COLO668 (cell line): ENCODE measurements at regions not wholly inside any gene's neighbourhood (a gene's known extent, or its start where the extent isn't known, plus 50 kb on each side); places are given as distances from the start of the nearest gene placed in this dataset.

Experiments
- DNase-seq: peaks from one replicate; lab custom pipeline; 2025; ENCODE audit not compliant: unreplicated experiment; lab: John Stamatoyannopoulos, UW

GRCh38 chr4:1512738-1513660 lies 106.8 kb upstream of the NKX1-1 start:
- DNase-seq: peak; percentile 44

- no peak for DNase-seq
Measured at GRCh38 chr4:1512051-1512737, 106.0 kb upstream of the NKX1-1 start.

- no peak for DNase-seq
Measured at GRCh38 chr4:1511441-1512041, 105.3 kb upstream of the NKX1-1 start.

GRCh38 chr4:1510931-1511330 lies 104.7 kb upstream of the NKX1-1 start:
- no peak for DNase-seq

DNA sequence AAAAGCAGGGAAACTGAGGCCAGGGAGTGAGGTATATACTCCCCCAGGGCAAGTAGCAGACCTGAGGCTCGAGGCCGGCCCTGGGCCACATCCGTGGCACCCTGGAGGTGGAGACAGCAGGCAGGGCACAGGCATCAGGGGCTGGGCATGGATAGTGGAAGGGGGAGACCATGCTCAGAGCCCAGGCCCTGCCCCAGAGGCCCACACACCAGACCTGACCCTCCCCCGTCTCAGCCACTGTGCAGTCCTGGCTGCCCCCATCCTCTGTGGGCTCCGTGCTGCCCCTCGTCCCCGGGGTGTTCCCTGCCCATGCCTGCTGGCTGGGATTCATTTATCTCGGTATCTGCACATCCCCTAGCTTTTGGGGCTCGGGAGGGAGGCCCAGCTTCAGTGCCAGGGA lies 103.1 kb upstream of the NKX1-1 start:
- no peak for DNase-seq

GRCh38 chr4:1508161-1509160 lies 102.2 kb upstream of the NKX1-1 start:
- DNase-seq: no peak

DNA sequence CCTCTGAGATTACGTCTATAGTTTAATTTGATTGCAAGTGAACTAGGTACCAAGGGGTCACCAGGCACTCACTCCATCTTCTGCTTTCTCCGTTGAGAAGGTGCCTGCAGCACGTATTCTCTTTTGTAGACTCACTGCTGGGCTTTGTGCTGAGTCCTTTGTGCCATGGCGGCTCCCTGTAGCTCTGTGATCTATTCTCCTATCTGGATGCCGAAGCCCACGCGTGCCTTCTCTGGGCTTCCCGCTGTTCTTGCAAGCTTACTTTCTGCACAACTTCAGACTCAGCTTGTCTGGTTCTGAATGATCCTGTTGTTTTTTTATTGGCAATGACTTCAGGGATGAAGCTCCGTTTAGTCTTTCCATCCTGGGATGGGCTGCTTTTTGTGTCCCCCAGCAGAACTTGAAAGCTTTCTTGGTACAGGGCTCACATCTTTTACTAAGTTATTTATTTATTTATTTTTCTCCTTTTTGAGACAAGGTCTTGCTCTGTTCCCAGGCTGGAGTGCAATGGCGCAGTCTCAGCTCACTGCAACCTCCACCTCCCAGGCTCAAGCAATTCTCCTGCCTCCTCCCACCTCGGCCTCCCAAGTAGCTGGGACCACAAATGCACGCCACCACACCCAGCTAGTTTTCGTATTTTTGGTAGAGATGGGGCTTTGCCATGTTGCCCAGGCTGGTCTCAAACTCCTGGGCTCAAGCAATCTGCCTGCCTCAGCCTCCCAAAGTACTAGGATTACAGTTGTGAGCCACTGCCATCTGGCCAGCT lies 100.9 kb upstream of the NKX1-1 start:
- DNase-seq: no peak

- no peak for DNase-seq
Measured at GRCh38 chr4:1505511-1506460, 99.5 kb upstream of the NKX1-1 start.

DNA sequence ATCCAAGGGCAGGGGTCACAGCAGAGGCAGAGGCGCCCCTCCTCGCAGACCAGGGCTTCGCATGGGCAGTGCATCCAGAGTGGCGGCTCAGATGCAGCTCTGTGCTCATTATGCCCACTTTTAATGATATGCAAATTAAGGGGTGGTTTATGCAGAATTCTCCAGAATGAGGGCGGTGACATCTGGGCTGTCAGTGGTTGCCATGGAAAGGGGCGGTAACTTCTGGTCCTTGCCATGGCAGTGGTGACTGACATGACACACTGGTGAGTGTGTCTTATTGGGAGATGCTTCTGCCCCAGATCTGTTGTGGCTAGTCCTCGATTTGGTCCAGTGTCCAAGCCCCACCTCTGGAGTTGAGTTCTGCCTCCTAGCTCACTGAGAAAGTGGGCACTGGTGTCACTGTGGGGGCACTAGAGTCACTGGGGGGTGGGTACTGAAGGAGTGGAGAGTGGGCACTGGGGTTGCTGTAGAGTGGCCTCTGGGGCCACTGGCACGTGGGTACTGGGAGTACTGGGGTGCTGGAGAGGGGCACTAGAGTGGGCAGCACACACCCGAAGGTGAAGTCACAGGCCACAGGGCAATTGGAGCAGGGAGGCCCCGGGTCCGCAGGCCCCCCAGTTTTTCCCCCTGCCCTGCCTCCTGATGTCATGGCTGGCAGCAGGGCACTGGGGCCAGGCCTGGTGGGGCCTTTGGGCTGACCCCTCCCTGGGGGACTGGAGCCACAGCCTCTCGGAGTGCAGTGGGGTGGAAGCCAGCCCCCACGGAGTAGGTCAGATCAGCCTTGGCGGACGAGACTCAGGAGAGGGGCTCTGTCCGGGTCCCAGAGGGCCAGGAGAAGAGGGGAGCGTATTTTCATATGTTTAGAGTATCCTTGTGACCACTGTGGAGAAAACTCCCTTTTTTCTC lies 98.6 kb upstream of the NKX1-1 start:
- no peak for DNase-seq

- DNase-seq: no peak
Measured at GRCh38 chr4:1503583-1504471, 97.6 kb upstream of the NKX1-1 start.

GRCh38 chr4:1502976-1503375 lies 96.7 kb upstream of the NKX1-1 start:
- peak; percentile 7 for DNase-seq

DNA sequence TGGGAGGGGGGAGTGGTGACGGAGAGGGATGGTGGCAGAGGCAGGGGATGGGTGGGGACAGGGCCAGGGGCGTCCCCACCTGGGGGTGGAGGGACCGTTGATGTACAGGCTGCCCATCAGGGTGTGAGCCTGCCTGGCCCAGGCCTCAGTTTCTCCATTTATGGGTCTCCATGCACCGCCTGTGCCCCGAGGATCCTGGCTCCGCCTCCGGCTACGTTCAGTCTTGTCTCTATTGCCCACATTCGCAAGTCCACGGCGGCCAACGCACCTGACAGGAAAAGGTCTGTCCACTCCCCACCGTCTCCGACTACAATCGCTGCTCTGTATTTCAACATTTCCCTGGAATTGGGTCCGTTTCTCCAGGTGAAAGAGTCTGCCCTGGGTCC lies 96.3 kb upstream of the NKX1-1 start:
- DNase-seq: no peak

DNA sequence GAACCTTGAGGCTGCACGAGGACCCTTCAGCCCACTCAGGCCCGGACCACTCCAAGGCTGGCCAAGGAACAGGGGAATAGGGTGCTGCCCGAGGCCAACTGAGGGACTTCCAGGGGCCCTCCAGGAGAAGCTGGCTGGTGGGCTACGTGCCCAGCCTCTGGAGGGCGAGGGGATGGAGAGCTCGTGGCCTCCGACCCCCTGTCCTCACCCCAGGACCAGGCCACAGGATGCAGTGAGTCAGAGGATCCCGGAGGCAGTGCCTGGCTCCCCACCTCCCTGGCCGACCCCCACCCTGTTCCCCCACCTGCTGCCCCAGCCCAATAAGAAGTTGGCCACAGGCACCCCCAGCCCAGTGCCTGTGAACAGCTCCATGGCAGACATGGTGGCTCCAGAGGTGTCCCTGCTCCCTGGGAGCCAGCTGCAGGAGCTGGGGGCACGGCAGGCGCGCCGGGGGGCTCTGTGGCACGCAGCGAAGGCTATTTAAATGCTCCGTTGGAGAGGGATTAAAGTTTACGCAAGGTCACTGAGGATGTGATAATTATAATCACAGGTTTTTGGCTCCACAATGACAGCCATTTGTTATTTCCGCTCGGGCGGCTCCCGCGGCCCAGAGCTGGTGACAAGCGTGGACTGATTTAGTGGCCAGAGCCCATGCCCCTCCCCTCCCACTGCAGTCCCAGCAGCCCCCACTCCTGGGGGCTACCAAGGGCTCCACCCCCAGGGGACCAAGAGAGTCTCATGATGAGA lies 95.7 kb upstream of the NKX1-1 start:
- no peak for DNase-seq

GRCh38 chr4:1500966-1501753 lies 94.9 kb upstream of the NKX1-1 start:
- no peak for DNase-seq

DNA sequence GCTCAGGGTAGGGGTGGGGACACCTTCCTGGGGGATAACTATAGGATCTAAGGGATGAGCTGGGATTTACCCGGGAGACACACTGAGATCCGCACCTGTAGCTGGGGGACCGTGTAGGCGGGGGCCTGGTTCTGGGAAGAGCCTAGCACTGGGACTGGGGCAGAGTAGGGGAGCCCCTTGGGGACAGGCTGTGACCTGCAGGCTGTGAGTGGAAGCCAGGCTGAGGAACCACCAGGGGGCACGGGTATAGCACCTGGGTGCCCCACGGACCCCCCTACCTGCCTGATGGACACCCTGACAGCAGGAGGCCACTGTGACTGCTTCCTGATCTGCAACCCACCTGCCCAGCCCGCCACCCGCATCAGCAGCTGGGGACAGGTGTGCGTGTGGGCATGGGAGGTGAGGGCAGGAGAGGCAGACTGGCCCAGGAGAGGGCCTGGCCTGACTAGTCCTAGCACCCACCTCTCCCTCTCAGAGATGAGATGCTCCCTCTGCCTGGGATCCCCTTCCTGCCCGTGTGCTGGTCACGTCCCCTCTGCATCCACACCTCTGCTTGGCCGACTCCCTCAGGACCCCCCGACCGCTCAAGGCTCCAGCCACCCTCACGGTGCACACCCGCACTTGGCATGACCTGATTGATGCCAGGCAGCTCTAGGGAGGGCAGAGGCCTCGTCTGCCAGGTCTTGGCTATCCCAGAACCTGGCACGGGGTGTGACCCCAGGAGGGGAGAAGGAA lies 94.2 kb upstream of the NKX1-1 start:
- no peak for DNase-seq
